Esophagus muscularis mucosa (tissue), 4 donors: ENCODE measurements at regions not wholly inside any gene's neighbourhood (a gene's known extent, or its start where the extent isn't known, plus 50 kb on each side); places are given as distances from the start of the nearest gene placed in this dataset.

Experiments
- EP300 ChIP-seq: sonication (generic); formaldehyde crosslinking; IDR thresholded peaks from one replicate; pipeline ENCODE4 v1.6.1; 2017; ENCODE audit warnings: antibody characterized with exemption
- POLR2A ChIP-seq: fragments of 450-650 bp; IDR thresholded peaks from one replicate; pipeline ENCODE4 v1.6.1; 2017; ENCODE audit warnings: antibody characterized with exemption, moderate library complexity, mild to moderate bottlenecking, low read depth
- POLR2AphosphoS5 ChIP-seq, 2 donors: sonication (generic); formaldehyde crosslinking; IDR thresholded peaks; one replicate each; pipeline ENCODE4 v1.6.1; 2017; ENCODE audit warnings: antibody characterized with exemption in 2 of 2
- TF ChIP-seq, protein P1 (sequence below), 3 experiments: fragments of 200-600 bp in 2 of 3; fragments of 450-650 bp in 1 of 3; sonication (generic) in 2 of 3; IDR thresholded peaks; one replicate each; pipeline ENCODE4 v1.5.1; 2017 to 2019; ENCODE audit warnings: antibody characterized with exemption in 3 of 3, mild to moderate bottlenecking in 2 of 3, moderate library complexity in 1 of 3

DNA sequence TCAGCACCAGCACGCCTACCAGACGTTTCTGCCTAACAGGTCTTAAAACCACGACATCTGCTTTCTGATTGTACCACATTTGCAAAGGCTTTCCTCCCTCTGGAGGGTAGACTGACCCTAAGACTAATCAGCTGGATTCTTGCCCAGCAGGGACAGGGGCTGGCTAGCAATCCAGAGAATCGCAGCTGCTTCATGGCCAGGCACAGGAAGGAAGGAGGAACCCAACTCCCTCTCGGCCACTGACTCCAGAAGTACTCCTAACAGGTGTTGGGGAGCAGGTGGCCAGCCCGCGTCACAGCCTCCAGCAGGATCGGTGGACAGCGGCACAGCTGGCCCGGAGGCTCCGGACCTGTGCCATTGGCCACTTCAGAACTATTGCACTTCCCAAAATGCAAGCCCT lies 180.8 kb downstream of the NPHP4 start:
- TF ChIP-seq, protein P1, sequence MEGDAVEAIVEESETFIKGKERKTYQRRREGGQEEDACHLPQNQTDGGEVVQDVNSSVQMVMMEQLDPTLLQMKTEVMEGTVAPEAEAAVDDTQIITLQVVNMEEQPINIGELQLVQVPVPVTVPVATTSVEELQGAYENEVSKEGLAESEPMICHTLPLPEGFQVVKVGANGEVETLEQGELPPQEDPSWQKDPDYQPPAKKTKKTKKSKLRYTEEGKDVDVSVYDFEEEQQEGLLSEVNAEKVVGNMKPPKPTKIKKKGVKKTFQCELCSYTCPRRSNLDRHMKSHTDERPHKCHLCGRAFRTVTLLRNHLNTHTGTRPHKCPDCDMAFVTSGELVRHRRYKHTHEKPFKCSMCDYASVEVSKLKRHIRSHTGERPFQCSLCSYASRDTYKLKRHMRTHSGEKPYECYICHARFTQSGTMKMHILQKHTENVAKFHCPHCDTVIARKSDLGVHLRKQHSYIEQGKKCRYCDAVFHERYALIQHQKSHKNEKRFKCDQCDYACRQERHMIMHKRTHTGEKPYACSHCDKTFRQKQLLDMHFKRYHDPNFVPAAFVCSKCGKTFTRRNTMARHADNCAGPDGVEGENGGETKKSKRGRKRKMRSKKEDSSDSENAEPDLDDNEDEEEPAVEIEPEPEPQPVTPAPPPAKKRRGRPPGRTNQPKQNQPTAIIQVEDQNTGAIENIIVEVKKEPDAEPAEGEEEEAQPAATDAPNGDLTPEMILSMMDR (IDR thresholded peaks at IDR 0.05), result no peak
- TF ChIP-seq EP300 (no peak), POLR2A (no peak), POLR2AphosphoS5 (IDR thresholded peaks at IDR 0.05) (no peak)
